HG02588 (cell line): ENCODE measurements at regions not wholly inside any gene's neighbourhood (a gene's known extent, or its start where the extent isn't known, plus 50 kb on each side); places are given as distances from the start of the nearest gene placed in this dataset.
"Not testable (repeated sequence)": the region's sequence is repeated elsewhere in the genome, so short reads cannot be mapped to it uniquely, and the experiment has no call there.

Experiments used
- ATAC-seq: cut with Tn5 transposase; IDR thresholded peaks from one replicate; pipeline ENCODE4 v1.9.1; 2021; ENCODE audit warnings: mild to moderate bottlenecking, moderate library complexity; ENCODE audit not compliant: unreplicated experiment

GRCh38 chr6:166809721-166810120 is 146.6 kb downstream of the RNASET2 start:
- ATAC-seq: no peak

- ATAC-seq: no peak
Measured at GRCh38 chr6:166806962-166807757, 149.2 kb downstream of the RNASET2 start.

GRCh38 chr6:166806217-166806838 is 150.0 kb downstream of the RNASET2 start:
- ATAC-seq: no peak

DNA sequence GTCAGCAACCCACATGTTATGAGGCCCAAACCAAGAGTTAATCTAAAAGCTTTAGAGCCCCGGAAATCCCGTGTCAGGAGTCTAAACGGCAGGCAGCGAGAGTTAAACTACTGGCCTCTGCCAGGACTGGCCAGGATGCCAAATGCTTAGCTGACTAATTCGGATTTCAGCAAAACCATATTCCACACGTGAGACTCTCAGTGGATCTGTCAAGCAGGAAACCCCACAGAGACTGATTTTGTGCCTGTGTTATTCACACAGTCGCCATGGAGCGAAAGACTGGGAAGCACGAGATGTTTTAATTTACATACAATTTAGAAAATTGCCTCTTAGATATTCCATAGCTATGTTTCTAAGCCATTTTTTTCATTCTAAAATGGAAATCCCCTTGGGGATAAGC is 152.9 kb downstream of the RNASET2 start:
- ATAC-seq: no peak

GRCh38 chr6:166802401-166802800 is 153.9 kb downstream of the RNASET2 start:
- ATAC-seq: no peak

DNA sequence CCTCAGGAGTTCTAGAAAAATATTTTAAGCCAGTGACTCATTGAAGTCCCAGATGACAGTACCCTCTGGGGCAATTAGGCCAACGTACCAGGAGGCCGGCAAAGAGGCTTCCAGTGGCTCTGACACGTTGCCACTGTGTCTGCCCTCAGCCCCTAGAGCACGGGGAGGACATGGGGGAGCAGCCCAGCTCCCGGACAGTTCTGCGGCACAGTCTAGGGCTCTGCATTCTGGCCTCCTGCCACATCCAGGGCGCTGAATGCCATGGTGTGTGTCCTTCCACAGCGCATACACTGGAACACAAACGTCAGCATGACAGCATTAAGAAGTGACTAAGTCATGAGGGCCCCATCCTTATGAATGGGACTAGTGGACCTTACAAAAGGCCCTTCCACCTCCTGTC is 156.2 kb downstream of the RNASET2 start:
- no peak for ATAC-seq

- ATAC-seq: no peak
Measured at GRCh38 chr6:166798652-166799051, 157.7 kb downstream of the RNASET2 start.

- no peak for ATAC-seq
Measured at GRCh38 chr6:166796610-166797009, 159.7 kb downstream of the RNASET2 start.

GRCh38 chr6:166795879-166796278 is 160.5 kb downstream of the RNASET2 start:
- ATAC-seq: no peak

GRCh38 chr6:166790808-166791207 is 163.8 kb upstream of the RPS6KA2 start:
- ATAC-seq: not testable (repeated sequence)

DNA sequence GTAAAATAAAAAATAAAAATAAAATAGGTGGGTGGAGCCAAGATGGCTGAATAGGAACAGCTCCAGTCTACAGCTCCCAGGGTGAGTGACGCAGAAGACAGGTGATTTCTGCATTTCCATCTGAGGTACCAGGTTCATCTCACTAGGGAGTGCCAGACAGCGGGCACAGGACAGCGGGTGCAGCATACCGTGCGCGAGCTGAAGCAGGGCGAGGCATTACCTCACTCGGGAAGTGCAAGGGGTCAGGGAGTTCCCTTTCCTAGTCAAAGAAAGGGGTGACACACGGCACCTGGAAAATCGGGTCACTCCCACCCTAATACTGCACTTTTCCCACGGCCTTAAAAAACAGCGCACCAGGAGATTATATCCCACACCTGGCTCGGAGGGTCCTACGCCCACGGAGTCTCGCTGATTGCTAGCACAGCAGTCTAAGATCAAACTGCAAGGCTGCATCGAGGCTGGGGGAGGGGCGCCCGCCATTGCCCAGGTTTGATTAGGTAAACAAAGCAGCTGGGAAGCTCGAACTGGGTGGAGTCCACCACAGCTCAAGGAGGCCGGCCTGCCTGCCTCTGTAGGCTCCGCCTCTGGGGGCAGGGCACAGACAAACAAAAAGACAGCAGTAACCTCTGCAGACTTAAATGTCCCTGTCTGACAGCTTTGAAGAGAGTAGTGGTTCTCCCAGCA is 161.9 kb upstream of the RPS6KA2 start:
- ATAC-seq: not testable (repeated sequence)

DNA sequence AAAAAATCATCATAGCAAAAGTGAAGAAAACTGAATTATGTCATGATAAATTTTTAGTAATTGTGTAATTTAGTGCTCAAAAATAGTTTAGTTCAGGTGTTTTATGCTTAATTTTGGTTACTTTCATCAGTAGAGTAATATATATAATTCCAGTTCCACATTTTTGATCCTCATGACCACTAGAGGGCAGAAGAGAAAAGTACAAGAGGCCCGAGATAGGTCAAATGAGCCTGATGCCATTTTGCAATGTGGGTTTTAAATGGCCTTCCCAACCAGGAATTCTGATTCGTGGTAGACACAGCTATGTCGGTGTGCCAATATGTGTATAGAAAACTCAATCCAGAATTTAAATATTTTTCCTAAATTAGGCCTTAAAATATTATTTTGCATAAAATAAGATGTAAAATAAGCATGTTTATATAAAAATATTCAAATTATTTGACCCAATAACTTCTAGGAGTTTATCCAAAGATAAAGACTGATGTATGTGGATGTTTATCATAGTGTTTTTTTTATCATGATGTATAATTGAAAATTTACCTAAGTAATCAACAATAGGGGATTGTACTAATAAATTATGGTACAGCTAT is 159.7 kb upstream of the RPS6KA2 start:
- no peak for ATAC-seq

- no peak for ATAC-seq
Measured at GRCh38 chr6:166785131-166785530, 158.1 kb upstream of the RPS6KA2 start.

DNA sequence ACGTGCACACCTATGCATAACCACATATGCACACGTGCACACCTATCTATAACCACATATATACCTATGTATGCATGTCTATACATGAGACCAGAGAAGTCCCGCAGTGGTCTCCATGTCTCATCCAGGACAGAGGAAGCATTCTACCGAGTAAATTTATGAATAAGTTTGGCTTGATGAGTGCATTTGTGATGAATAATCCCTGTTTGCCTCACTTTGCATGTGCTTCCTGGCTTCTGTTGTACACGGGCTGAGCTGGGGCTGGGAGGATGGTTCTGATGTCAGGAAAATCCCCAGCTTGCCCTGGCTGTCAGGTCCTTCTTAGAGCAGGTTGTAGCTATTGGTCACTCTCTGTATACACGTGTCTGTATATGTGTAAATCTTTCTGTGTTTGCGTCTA is 157.6 kb upstream of the RPS6KA2 start:
- no peak for ATAC-seq

GRCh38 chr6:166782520-166782919 is 155.5 kb upstream of the RPS6KA2 start:
- no peak for ATAC-seq

- no peak for ATAC-seq
Measured at GRCh38 chr6:166781331-166781730, 154.3 kb upstream of the RPS6KA2 start.

- ATAC-seq: no peak
Measured at GRCh38 chr6:166779963-166780683, 153.1 kb upstream of the RPS6KA2 start.

DNA sequence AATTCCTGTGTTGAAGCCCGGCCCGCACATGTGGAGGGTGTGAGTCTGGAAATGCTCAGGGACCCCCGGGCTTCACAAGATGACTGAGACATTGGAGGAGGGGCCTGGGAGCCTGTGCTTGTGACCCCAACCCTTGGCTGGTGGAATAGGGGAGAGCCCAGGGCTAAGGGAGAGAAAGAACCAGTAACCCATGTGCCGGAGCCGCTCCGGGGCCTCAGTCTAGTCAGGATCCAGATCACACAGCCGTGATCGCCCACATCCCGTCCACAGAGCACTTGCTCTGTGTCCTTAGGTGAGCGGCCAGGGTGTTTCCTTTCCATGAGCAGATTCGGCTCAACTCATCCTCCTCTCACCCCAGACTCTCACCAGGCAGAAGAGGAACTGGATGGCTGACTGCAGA is 152.3 kb upstream of the RPS6KA2 start:
- ATAC-seq: no peak

- ATAC-seq: no peak
Measured at GRCh38 chr6:166778776-166779175, 151.7 kb upstream of the RPS6KA2 start.

- no peak for ATAC-seq
Measured at GRCh38 chr6:166778046-166778445, 151.0 kb upstream of the RPS6KA2 start.

- ATAC-seq: no peak
Measured at GRCh38 chr6:166777096-166777630, 150.1 kb upstream of the RPS6KA2 start.
